GM19467 (cell line): ENCODE measurements at regions not wholly inside any gene's neighbourhood (a gene's known extent, or its start where the extent isn't known, plus 50 kb on each side); places are given as distances from the start of the nearest gene placed in this dataset.
"Not testable (repeated sequence)": the region's sequence is repeated elsewhere in the genome, so short reads cannot be mapped to it uniquely, and the experiment has no call there.

ENCODE experiments used
- ATAC-seq: cut with Tn5 transposase; IDR thresholded peaks from one replicate; pipeline ENCODE4 v1.9.1; 2021; ENCODE audit warnings: mild to moderate bottlenecking, moderate library complexity; ENCODE audit not compliant: unreplicated experiment

GRCh38 chr14:51341338-51341737 is 101.3 kb downstream of the TMX1 start:
- ATAC-seq, result no peak

- ATAC-seq, result no peak
Measured at GRCh38 chr14:51342226-51342625, 102.2 kb downstream of the TMX1 start.

- no peak for ATAC-seq
Measured at GRCh38 chr14:51351997-51352396, 112.0 kb downstream of the TMX1 start.

- ATAC-seq, result no peak
Measured at GRCh38 chr14:51353901-51354300, 113.9 kb downstream of the TMX1 start.

GRCh38 chr14:51354846-51355245 is 114.8 kb downstream of the TMX1 start:
- ATAC-seq, result no peak

GRCh38 chr14:51356381-51356780 is 116.3 kb downstream of the TMX1 start:
- no peak for ATAC-seq

- no peak for ATAC-seq
Measured at GRCh38 chr14:51357250-51357649, 117.2 kb downstream of the TMX1 start.

GRCh38 chr14:51360592-51360991 is 120.5 kb downstream of the TMX1 start:
- no peak for ATAC-seq

- ATAC-seq, result no peak
Measured at GRCh38 chr14:51365241-51365965, 125.4 kb downstream of the TMX1 start.

GRCh38 chr14:51366460-51366859 is 126.4 kb downstream of the TMX1 start:
- not testable (repeated sequence) for ATAC-seq

GRCh38 chr14:51366866-51367599 is 127.0 kb downstream of the TMX1 start:
- not testable (repeated sequence) for ATAC-seq

- ATAC-seq, result no peak
Measured at GRCh38 chr14:51367600-51367931, 127.5 kb downstream of the TMX1 start.

- no peak for ATAC-seq
Measured at GRCh38 chr14:51368721-51369163, 128.7 kb downstream of the TMX1 start.

GRCh38 chr14:51369814-51370213 is 129.8 kb downstream of the TMX1 start:
- no peak for ATAC-seq

- ATAC-seq, result no peak
Measured at GRCh38 chr14:51370758-51371386, 130.8 kb downstream of the TMX1 start.

- not testable (repeated sequence) for ATAC-seq
Measured at GRCh38 chr14:51377186-51377585, 137.1 kb downstream of the TMX1 start.

GRCh38 chr14:51382506-51382905 is 142.5 kb downstream of the TMX1 start:
- no peak for ATAC-seq

- no peak for ATAC-seq
Measured at GRCh38 chr14:51386411-51386810, 146.4 kb downstream of the TMX1 start.

GRCh38 chr14:51386983-51387735 is 147.1 kb downstream of the TMX1 start:
- no peak for ATAC-seq

- no peak for ATAC-seq
Measured at GRCh38 chr14:51392416-51392815, 152.4 kb downstream of the TMX1 start.

GRCh38 chr14:51394384-51394783 is 154.3 kb downstream of the TMX1 start:
- ATAC-seq, result no peak
